A673 (cell line): ENCODE measurements at regions not wholly inside any gene's neighbourhood (a gene's known extent, or its start where the extent isn't known, plus 50 kb on each side); places are given as distances from the start of the nearest gene placed in this dataset.

Source experiments
- EZH2 ChIP-seq: fragments of 200-600 bp; sonication (generic); IDR thresholded peaks from 2 replicates; pipeline ENCODE4 v1.6.1; 2017; ENCODE audit warnings: borderline replicate concordance, low read depth, mild to moderate bottlenecking, mixed read lengths, antibody characterized with exemption, low read length; ENCODE audit not compliant: poor library complexity, severe bottlenecking
- TF ChIP-seq, protein P1 (sequence below): fragments of 300-800, 200-600 bp; sonication (generic); conservative IDR thresholded peaks from 2 replicates; pipeline ENCODE4 v1.5.1; 2017; ENCODE audit warnings: low read depth, mild to moderate bottlenecking, antibody characterized with exemption, low read length, moderate library complexity, mixed read lengths

GRCh38 chr19:32203161-32203560 lies 142.2 kb upstream of the ZNF507 start:
- TF ChIP-seq, protein P1, sequence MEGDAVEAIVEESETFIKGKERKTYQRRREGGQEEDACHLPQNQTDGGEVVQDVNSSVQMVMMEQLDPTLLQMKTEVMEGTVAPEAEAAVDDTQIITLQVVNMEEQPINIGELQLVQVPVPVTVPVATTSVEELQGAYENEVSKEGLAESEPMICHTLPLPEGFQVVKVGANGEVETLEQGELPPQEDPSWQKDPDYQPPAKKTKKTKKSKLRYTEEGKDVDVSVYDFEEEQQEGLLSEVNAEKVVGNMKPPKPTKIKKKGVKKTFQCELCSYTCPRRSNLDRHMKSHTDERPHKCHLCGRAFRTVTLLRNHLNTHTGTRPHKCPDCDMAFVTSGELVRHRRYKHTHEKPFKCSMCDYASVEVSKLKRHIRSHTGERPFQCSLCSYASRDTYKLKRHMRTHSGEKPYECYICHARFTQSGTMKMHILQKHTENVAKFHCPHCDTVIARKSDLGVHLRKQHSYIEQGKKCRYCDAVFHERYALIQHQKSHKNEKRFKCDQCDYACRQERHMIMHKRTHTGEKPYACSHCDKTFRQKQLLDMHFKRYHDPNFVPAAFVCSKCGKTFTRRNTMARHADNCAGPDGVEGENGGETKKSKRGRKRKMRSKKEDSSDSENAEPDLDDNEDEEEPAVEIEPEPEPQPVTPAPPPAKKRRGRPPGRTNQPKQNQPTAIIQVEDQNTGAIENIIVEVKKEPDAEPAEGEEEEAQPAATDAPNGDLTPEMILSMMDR: no peak
- no peak for TF ChIP-seq EZH2
